ENCODE measurements at regions not wholly inside any gene's neighbourhood (a gene's known extent, or its start where the extent isn't known, plus 50 kb on each side); places are given as distances from the start of the nearest gene placed in this dataset.

- no peak for TF ChIP-seq CTCF (IDR thresholded peaks at IDR 0.05; ENCODE audit: insufficient read depth, low read length, severe bottlenecking)
- FAIRE-seq (no peak), DNase-seq (ENCODE audit: low read depth) (no peak)
- no peak overlapping the region for H3K4me3 ChIP-seq (ENCODE audit: low read depth, low read length)
- H3K27me3 ChIP-seq (ENCODE audit: control insufficient read depth, insufficient read depth, low read length): no peaks in the 10 kb centered on the region
- no peaks in the 10 kb centered on the region for H3K36me3 ChIP-seq (ENCODE audit: control insufficient read depth, insufficient read depth, low read length)
Measured at GRCh38 chr13:107241381-107241780, 673.4 kb upstream of the ARGLU1 start.

- DNase-seq (ENCODE audit: low read depth) (no peak), FAIRE-seq (no peak)
- TF ChIP-seq CTCF (IDR thresholded peaks at IDR 0.05; ENCODE audit: insufficient read depth, low read length, severe bottlenecking): no peak
- no peak overlapping the region for H3K4me3 ChIP-seq (ENCODE audit: low read depth, low read length)
- H3K27me3 ChIP-seq (ENCODE audit: control insufficient read depth, insufficient read depth, low read length): no peaks in the 10 kb centered on the region
- H3K36me3 ChIP-seq (ENCODE audit: control insufficient read depth, insufficient read depth, low read length): no peaks in the 10 kb centered on the region
Measured at GRCh38 chr13:107239213-107239612, 671.3 kb upstream of the ARGLU1 start.

DNA sequence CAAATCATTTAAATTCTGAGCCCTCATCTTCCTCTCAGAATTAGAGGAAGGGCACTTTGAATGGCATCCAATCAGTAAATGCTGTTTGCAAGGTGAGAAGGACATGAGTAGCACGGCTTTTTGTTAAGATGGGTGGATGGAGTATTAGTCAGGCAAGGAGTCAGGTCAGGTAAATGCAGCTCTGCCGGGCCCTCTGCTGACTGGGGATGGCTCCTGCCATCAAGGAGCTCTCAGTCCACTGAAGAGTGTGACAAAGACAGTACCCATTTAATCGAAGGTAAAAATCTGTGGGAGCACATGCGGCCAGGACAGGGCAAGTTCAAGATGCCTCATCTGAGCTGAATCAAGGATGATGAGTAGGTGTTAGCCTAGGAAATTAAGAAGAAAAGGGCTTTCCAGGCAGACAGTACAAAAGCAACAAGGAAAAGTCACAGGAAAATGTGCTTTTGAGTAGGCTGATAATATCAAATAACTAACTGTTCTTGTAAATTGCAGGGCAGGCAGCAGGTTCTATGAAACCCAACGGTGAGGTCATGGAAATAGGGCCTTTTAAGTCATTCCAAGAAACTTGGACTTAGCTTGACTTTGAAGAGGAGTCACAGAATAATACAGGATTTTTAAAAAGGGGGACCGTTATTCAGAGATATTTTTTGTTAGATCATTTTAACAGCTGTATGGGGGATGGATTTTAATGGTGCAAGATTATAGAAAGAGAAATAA lies 670.5 kb upstream of the ARGLU1 start:
- H3K36me3 ChIP-seq (ENCODE audit: control insufficient read depth, insufficient read depth, low read length): no peaks in the 10 kb centered on the region
- no peak for TF ChIP-seq CTCF (IDR thresholded peaks at IDR 0.05; ENCODE audit: insufficient read depth, low read length, severe bottlenecking)
- FAIRE-seq (no peak), DNase-seq (ENCODE audit: low read depth) (no peak)
- H3K27me3 ChIP-seq (ENCODE audit: control insufficient read depth, insufficient read depth, low read length): no peaks in the 10 kb centered on the region
- H3K4me3 ChIP-seq (ENCODE audit: low read depth, low read length): no peak overlapping the region

- no peak for DNase-seq (ENCODE audit: low read depth)
- Histone ChIP-seq H3K27me3 (ENCODE audit: control insufficient read depth, insufficient read depth, low read length) (no peaks in the 10 kb centered on the region), H3K4me3 (ENCODE audit: low read depth, low read length) (no peak overlapping the region), H3K36me3 (ENCODE audit: control insufficient read depth, insufficient read depth, low read length) (no peaks in the 10 kb centered on the region)
- FAIRE-seq: peak; percentile 36
- no peak for TF ChIP-seq CTCF (IDR thresholded peaks at IDR 0.05; ENCODE audit: insufficient read depth, low read length, severe bottlenecking)
Measured at GRCh38 chr13:107234319-107235073, 666.6 kb upstream of the ARGLU1 start.

- Histone ChIP-seq H3K36me3 (ENCODE audit: control insufficient read depth, insufficient read depth, low read length) (no peaks in the 10 kb centered on the region), H3K27me3 (ENCODE audit: control insufficient read depth, insufficient read depth, low read length) (no peaks in the 10 kb centered on the region), H3K4me3 (ENCODE audit: low read depth, low read length) (no peak overlapping the region)
- TF ChIP-seq CTCF (IDR thresholded peaks at IDR 0.05; ENCODE audit: insufficient read depth, low read length, severe bottlenecking): no peak
- no peak for DNase-seq (ENCODE audit: low read depth)
- no peak for FAIRE-seq
Measured at GRCh38 chr13:107233541-107233940, 665.6 kb upstream of the ARGLU1 start.

Data from bronchial epithelial cell (primary cell).